Neuronal stem cell (in vitro differentiated cells): ENCODE measurements at regions not wholly inside any gene's neighbourhood (a gene's known extent, or its start where the extent isn't known, plus 50 kb on each side); places are given as distances from the start of the nearest gene placed in this dataset.

Experiments
- DNase-seq: peaks from one replicate; pipeline ENCODE4 v3.0.0-alpha.2; 2013; ENCODE audit warnings: low spot score
- H2AFZ ChIP-seq: one replicate; pipeline ENCODE4 v1.6.1; 2013; ENCODE audit warnings: mild to moderate bottlenecking, low read length, inconsistent platforms
- H2AK5ac ChIP-seq: 2 replicates; pipeline ENCODE4 v1.6.1; 2013; ENCODE audit warnings: low read depth, mild to moderate bottlenecking, inconsistent platforms, low read length, moderate library complexity, mixed read lengths
- H2BK120ac ChIP-seq: 2 replicates; pipeline ENCODE4 v1.6.1; 2013; ENCODE audit warnings: low read depth, mild to moderate bottlenecking, inconsistent platforms, low read length, moderate library complexity, mixed read lengths
- H2BK12ac ChIP-seq: one replicate; pipeline ENCODE4 v1.6.1; 2013; ENCODE audit warnings: low read length, inconsistent platforms
- H2BK15ac ChIP-seq: 2 replicates; pipeline ENCODE4 v1.6.1; 2013; ENCODE audit warnings: mild to moderate bottlenecking, low read length, inconsistent platforms, mixed read lengths
- H2BK5ac ChIP-seq: one replicate; pipeline ENCODE4 v1.6.1; 2013; ENCODE audit warnings: inconsistent platforms, mild to moderate bottlenecking, low read length, moderate library complexity
- H3K14ac ChIP-seq: one replicate; pipeline ENCODE4 v1.6.1; 2013; ENCODE audit warnings: low read length, inconsistent platforms
- H3K18ac ChIP-seq: 2 replicates; pipeline ENCODE4 v1.6.1; 2013; ENCODE audit warnings: low read length, inconsistent platforms
- H3K23ac ChIP-seq: 2 replicates; pipeline ENCODE4 v1.6.1; 2013; ENCODE audit warnings: low read depth, mild to moderate bottlenecking, mixed read lengths, low read length, inconsistent platforms; ENCODE audit not compliant: poor library complexity
- H3K27ac ChIP-seq: replicated peaks from 3 replicates; pipeline ENCODE4 v1.5.1; 2013; ENCODE audit warnings: low read length, inconsistent platforms
- H3K27me3 ChIP-seq, 3 experiments: 2 replicates each; pipeline ENCODE4 v1.6.1; 2013; ENCODE audit warnings: low read length in 3 of 3, mild to moderate bottlenecking in 2 of 3, inconsistent platforms in 1 of 3, low read depth in 1 of 3, mixed read lengths in 1 of 3, moderate library complexity in 1 of 3; ENCODE audit not compliant: control insufficient read depth in 3 of 3, insufficient read depth in 3 of 3
- H3K36me3 ChIP-seq, 2 donors: replicated peaks in 1 of 2; 2 replicates each; pipeline ENCODE4 v1.6.1; 2013; ENCODE audit warnings: low read length in 2 of 2; ENCODE audit not compliant: control insufficient read depth in 2 of 2, insufficient read depth in 2 of 2
- H3K4ac ChIP-seq: 2 replicates; pipeline ENCODE4 v1.6.1; 2013; ENCODE audit warnings: inconsistent platforms, mild to moderate bottlenecking, low read length, moderate library complexity
- H3K4me1 ChIP-seq, 2 donors: 1 replicate in 1 of 2; 2 replicates in 1 of 2; pipeline ENCODE4 v1.6.1; 2013; ENCODE audit warnings: low read length in 2 of 2, low read depth in 1 of 2; ENCODE audit not compliant: control insufficient read depth in 2 of 2, insufficient read depth in 1 of 2
- H3K4me2 ChIP-seq: one replicate; pipeline ENCODE4 v1.6.1; 2013; ENCODE audit warnings: mild to moderate bottlenecking, low read length, inconsistent platforms; ENCODE audit not compliant: insufficient read depth, poor library complexity, severe bottlenecking
- H3K4me3 ChIP-seq, 2 donors: 2 replicates each; pipeline ENCODE4 v1.5.1; 2013; ENCODE audit warnings: low read length in 2 of 2, mild to moderate bottlenecking in 2 of 2, inconsistent platforms in 1 of 2, moderate library complexity in 1 of 2
- H3K79me1 ChIP-seq: one replicate; pipeline ENCODE4 v1.6.1; 2013; ENCODE audit warnings: low read depth, mild to moderate bottlenecking, inconsistent platforms, low read length, moderate library complexity
- H3K9ac ChIP-seq: one replicate; pipeline ENCODE4 v1.6.1; 2013; ENCODE audit warnings: mild to moderate bottlenecking, low read depth, low read length, inconsistent platforms; ENCODE audit not compliant: poor library complexity
- H3K9me3 ChIP-seq, 2 donors: replicated peaks in 1 of 2; 2 replicates each; pipeline versions ENCODE3 to v1.6.1; 2013; ENCODE audit warnings: low read length in 2 of 2, mild to moderate bottlenecking in 2 of 2, inconsistent platforms in 1 of 2, low read depth in 1 of 2, mixed read lengths in 1 of 2, moderate library complexity in 1 of 2; ENCODE audit not compliant: control insufficient read depth in 2 of 2, insufficient read depth in 1 of 2
- H4K8ac ChIP-seq: one replicate; pipeline ENCODE4 v1.6.1; 2013; ENCODE audit warnings: low read depth, mild to moderate bottlenecking, inconsistent platforms, low read length, moderate library complexity
- H4K91ac ChIP-seq: one replicate; pipeline ENCODE4 v1.6.1; 2013; ENCODE audit warnings: low read length, low read depth, mild to moderate bottlenecking, inconsistent platforms; ENCODE audit not compliant: poor library complexity
- WGBS, 2 donors: extraction: QIAGEN DNeasy Blood & Tissue Kit; methylation state at CpG; one replicate each; pipeline ENCODE4 v1.1.7; 2013; ENCODE audit warnings: missing lambda C conversion rate in 2 of 2, mixed read lengths in 1 of 2; ENCODE audit not compliant: insufficient read length in 2 of 2, insufficient replicate concordance in 1 of 2; ENCODE audit errors: extremely low coverage in 2 of 2; 5-methylcytosine and 5-hydroxymethylcytosine counted together

GRCh38 chr13:56020425-56020824 lies 1120.3 kb upstream of the PRR20A start:
- H3K9me3 ChIP-seq, result peaks cover 0 to 3% of the 10 kb centered on the region in 2 donors
- no CpG with 5 or more reads among the region's 3 CpGs for WGBS, 2 donors
- H3K36me3 ChIP-seq, result no peaks in the 10 kb centered on the region
- H2BK12ac ChIP-seq, result no peak overlapping the region
- H2BK15ac ChIP-seq, result no peak overlapping the region
- H3K4me1 ChIP-seq, result peaks cover 0 to 4% of the 10 kb centered on the region in 2 donors
- no peak overlapping the region for H2AFZ ChIP-seq
- no peak overlapping the region for H4K91ac ChIP-seq
- H3K27me3 ChIP-seq, result no peaks in the 10 kb centered on the region
- H3K23ac ChIP-seq, result no peak overlapping the region
- H3K9ac ChIP-seq, result no peak overlapping the region
- DNase-seq, result no peak
- H3K4ac ChIP-seq, result no peak overlapping the region
- no peak overlapping the region for H2BK120ac ChIP-seq
- H3K79me1 ChIP-seq, result no peaks in the 10 kb centered on the region
- H2AK5ac ChIP-seq, result no peak overlapping the region
- H3K14ac ChIP-seq, result no peak overlapping the region
- H3K18ac ChIP-seq, result no peak overlapping the region
- H4K8ac ChIP-seq, result no peak overlapping the region
- H3K4me2 ChIP-seq, result no peak overlapping the region
- no peak overlapping the region for H3K4me3 ChIP-seq
- H3K27ac ChIP-seq, result no peak overlapping the region
- no peak overlapping the region for H2BK5ac ChIP-seq

- no peak overlapping the region for H3K4me2 ChIP-seq
- no peak overlapping the region for H3K18ac ChIP-seq
- H3K27ac ChIP-seq, result no peak overlapping the region
- no peaks in the 10 kb centered on the region for H3K27me3 ChIP-seq
- WGBS, 2 donors, result no CpG with 5 or more reads among the region's 8 CpGs
- no peak overlapping the region for H2BK5ac ChIP-seq
- H3K4me3 ChIP-seq, result no peak overlapping the region
- H3K14ac ChIP-seq, result no peak overlapping the region
- no peak overlapping the region for H2BK15ac ChIP-seq
- H3K4me1 ChIP-seq, result no peaks in the 10 kb centered on the region
- H2BK120ac ChIP-seq, result no peak overlapping the region
- no peak overlapping the region for H3K9ac ChIP-seq
- DNase-seq, result no peak
- H3K23ac ChIP-seq, result no peak overlapping the region
- H2BK12ac ChIP-seq, result no peak overlapping the region
- H2AK5ac ChIP-seq, result no peak overlapping the region
- H3K79me1 ChIP-seq, result no peaks in the 10 kb centered on the region
- H2AFZ ChIP-seq, result no peak overlapping the region
- no peak overlapping the region for H3K4ac ChIP-seq
- H4K91ac ChIP-seq, result no peak overlapping the region
- H3K9me3 ChIP-seq, result no peaks in the 10 kb centered on the region
- H3K36me3 ChIP-seq, result no peaks in the 10 kb centered on the region
- no peak overlapping the region for H4K8ac ChIP-seq
Observed at GRCh38 chr13:56039992-56040391, 1100.7 kb upstream of the PRR20A start.

- H3K9me3 ChIP-seq, result no peaks in the 10 kb centered on the region
- no peak overlapping the region for H4K91ac ChIP-seq
Observed at GRCh38 chr13:56066321-56066720, 1074.4 kb upstream of the PRR20A start.

GRCh38 chr13:56102641-56103040 lies 1038.1 kb upstream of the PRR20A start:
- Histone ChIP-seq H3K4ac (no peak overlapping the region), H3K79me1 (no peaks in the 10 kb centered on the region), H3K9ac (no peak overlapping the region), H4K8ac (no peak overlapping the region), H4K91ac (no peak overlapping the region), H2BK5ac (no peak overlapping the region), H3K4me1 (no peaks in the 10 kb centered on the region), H2BK120ac (no peak overlapping the region), H2AK5ac (no peak overlapping the region), H3K36me3 (no peaks in the 10 kb centered on the region), H3K27me3 (no peaks in the 10 kb centered on the region), H2AFZ (no peak overlapping the region), H2BK12ac (no peak overlapping the region), H3K18ac (no peak overlapping the region), H2BK15ac (no peak overlapping the region), H3K14ac (no peak overlapping the region), H3K9me3 (no peaks in the 10 kb centered on the region), H3K27ac (no peak overlapping the region), H3K23ac (no peak overlapping the region), H3K4me3 (no peak overlapping the region), H3K4me2 (no peak overlapping the region)
- no CpG with 5 or more reads among the region's 1 CpG for WGBS, 2 donors
- DNase-seq, result no peak

More at GRCh38 chr13:56066321-56066720, 1074.4 kb upstream of the PRR20A start:
- Histone ChIP-seq H2AK5ac (no peak overlapping the region), H3K4me3 (no peak overlapping the region), H3K23ac (no peak overlapping the region), H2AFZ (peak overlapping the region; percentile 34), H2BK12ac (no peak overlapping the region), H3K18ac (no peak overlapping the region), H3K9ac (no peak overlapping the region), H3K27me3 (no peaks in the 10 kb centered on the region), H3K27ac (no peak overlapping the region), H3K4me1 (no peaks in the 10 kb centered on the region), H3K4ac (no peak overlapping the region), H2BK120ac (no peak overlapping the region), H2BK5ac (no peak overlapping the region), H3K36me3 (no peaks in the 10 kb centered on the region), H4K8ac (no peak overlapping the region), H2BK15ac (no peak overlapping the region), H3K14ac (no peak overlapping the region), H3K4me2 (no peak overlapping the region), H3K79me1 (no peaks in the 10 kb centered on the region)
- DNase-seq, result no peak
- WGBS, 2 donors, result no CpG with 5 or more reads among the region's 1 CpG
